ENCODE measurements at regions not wholly inside any gene's neighbourhood (a gene's known extent, or its start where the extent isn't known, plus 50 kb on each side); places are given as distances from the start of the nearest gene placed in this dataset.

- Histone ChIP-seq H3K36me3 (ENCODE audit: control insufficient read depth, insufficient read depth, low read length) (no peaks in the 10 kb centered on the region), H3K4me3 (ENCODE audit: low read length) (no peak overlapping the region), H3K4me1 (ENCODE audit: control insufficient read depth, insufficient read depth, low read length) (peaks cover 83% of the 10 kb centered on the region), H3K27ac (ENCODE audit: low read length) (peak overlapping the region; percentile 86), H3K9me3 (replicated peaks; ENCODE audit: control insufficient read depth, low read depth, low read length) (no peaks in the 10 kb centered on the region), H3K27me3 (ENCODE audit: control insufficient read depth, insufficient read depth, low read length) (no peaks in the 10 kb centered on the region)
- WGBS (ENCODE audit: insufficient coverage) = no CpG with 5 or more reads among the region's 2 CpGs
- no peak for DNase-seq
These were observed 112.8 kb upstream of the PKDCC start for GRCh38 chr2:41935002-41935401.

DNA sequence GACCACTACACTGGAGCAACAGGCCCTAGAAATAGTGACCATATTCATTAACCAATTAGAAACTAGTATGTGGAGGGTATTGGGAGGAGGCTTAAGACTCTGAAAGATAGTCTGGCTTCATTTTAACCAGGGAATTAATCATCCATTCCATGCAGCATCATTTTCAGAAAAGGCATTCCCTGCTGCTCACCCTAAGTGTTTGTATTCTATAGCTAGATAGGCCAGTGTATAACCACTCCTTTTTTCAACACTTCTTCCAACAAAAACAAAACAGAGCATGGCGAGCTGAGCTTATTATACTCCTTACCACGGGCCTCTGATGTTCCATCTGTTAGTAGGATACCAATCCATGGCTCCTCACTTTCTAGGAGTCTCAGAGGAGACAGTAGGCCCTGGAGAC is 112.0 kb upstream of the PKDCC start:
- DNase-seq = no peak
- Histone ChIP-seq H3K4me3 (ENCODE audit: low read length) (no peak overlapping the region), H3K4me1 (ENCODE audit: control insufficient read depth, insufficient read depth, low read length) (peaks cover 83% of the 10 kb centered on the region), H3K36me3 (ENCODE audit: control insufficient read depth, insufficient read depth, low read length) (no peaks in the 10 kb centered on the region), H3K9me3 (replicated peaks; ENCODE audit: control insufficient read depth, low read depth, low read length) (no peaks in the 10 kb centered on the region), H3K27me3 (ENCODE audit: control insufficient read depth, insufficient read depth, low read length) (no peaks in the 10 kb centered on the region), H3K27ac (ENCODE audit: low read length) (no peak overlapping the region)
- 60% methylated on average over 2 of the region's 2 CpGs for WGBS (ENCODE audit: insufficient coverage)

GRCh38 chr2:41936771-41937463 is 110.9 kb upstream of the PKDCC start:
- Histone ChIP-seq H3K36me3 (ENCODE audit: control insufficient read depth, insufficient read depth, low read length) (no peaks in the 10 kb centered on the region), H3K4me3 (ENCODE audit: low read length) (no peak overlapping the region), H3K27me3 (ENCODE audit: control insufficient read depth, insufficient read depth, low read length) (no peaks in the 10 kb centered on the region), H3K27ac (ENCODE audit: low read length) (no peak overlapping the region), H3K9me3 (replicated peaks; ENCODE audit: control insufficient read depth, low read depth, low read length) (no peaks in the 10 kb centered on the region), H3K4me1 (ENCODE audit: control insufficient read depth, insufficient read depth, low read length) (peaks cover 80% of the 10 kb centered on the region)
- peak; percentile 48 for DNase-seq
- 50% methylated on average over 3 of the region's 7 CpGs for WGBS (ENCODE audit: insufficient coverage)

GRCh38 chr2:41937464-41937906 is 110.3 kb upstream of the PKDCC start:
- peak; percentile 37 for DNase-seq
- Histone ChIP-seq H3K36me3 (ENCODE audit: control insufficient read depth, insufficient read depth, low read length) (no peaks in the 10 kb centered on the region), H3K27me3 (ENCODE audit: control insufficient read depth, insufficient read depth, low read length) (no peaks in the 10 kb centered on the region), H3K27ac (ENCODE audit: low read length) (peak overlapping the region; percentile 17), H3K4me3 (ENCODE audit: low read length) (no peak overlapping the region), H3K9me3 (replicated peaks; ENCODE audit: control insufficient read depth, low read depth, low read length) (no peaks in the 10 kb centered on the region), H3K4me1 (ENCODE audit: control insufficient read depth, insufficient read depth, low read length) (peaks cover 76% of the 10 kb centered on the region)
- 48% methylated on average over 5 of the region's 5 CpGs for WGBS (ENCODE audit: insufficient coverage)

GRCh38 chr2:41937921-41938708 is 109.7 kb upstream of the PKDCC start:
- no peaks in the 10 kb centered on the region for H3K36me3 ChIP-seq (ENCODE audit: control insufficient read depth, insufficient read depth, low read length)
- H3K9me3 ChIP-seq (replicated peaks; ENCODE audit: control insufficient read depth, low read depth, low read length) = no peaks in the 10 kb centered on the region
- peak; percentile 60 for DNase-seq
- H3K27ac ChIP-seq (ENCODE audit: low read length) = peak overlapping the region; percentile 40
- H3K4me3 ChIP-seq (ENCODE audit: low read length) = no peak overlapping the region
- peaks cover 70% of the 10 kb centered on the region for H3K4me1 ChIP-seq (ENCODE audit: control insufficient read depth, insufficient read depth, low read length)
- 29% methylated on average over 4 of the region's 9 CpGs for WGBS (ENCODE audit: insufficient coverage)
- no peaks in the 10 kb centered on the region for H3K27me3 ChIP-seq (ENCODE audit: control insufficient read depth, insufficient read depth, low read length)

DNA sequence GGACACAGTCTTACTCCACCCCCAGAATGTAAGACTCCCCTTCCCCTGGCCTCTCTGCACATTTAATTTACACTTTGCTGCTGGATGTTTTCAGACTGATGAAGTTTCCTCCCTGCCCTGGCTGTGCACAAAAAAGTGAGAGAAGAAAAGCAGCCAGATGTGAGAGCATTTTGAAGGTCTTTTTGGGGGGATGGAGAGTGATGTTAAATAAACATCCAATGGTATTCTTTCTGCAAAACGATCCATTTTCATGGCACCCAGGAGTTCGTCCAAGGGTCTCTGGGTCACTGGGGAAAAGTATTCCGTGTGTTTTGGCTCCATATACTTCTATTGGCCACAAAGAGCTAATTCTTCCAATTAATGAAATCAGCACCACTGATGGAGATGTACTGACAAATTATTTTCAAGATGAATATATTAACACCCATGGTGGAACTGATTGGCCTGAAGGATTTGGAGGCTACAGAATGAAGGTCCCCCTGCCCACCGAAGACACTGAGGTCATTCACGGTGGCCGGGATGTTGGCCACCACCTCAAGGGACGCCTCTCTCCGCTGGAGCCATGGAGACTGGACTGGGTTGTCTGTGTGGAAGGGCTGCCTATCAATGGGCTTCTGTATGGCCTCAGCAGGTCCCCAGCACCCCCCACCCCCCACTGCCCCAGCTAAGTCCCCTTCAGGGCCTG is 107.6 kb upstream of the PKDCC start:
- peak; percentile 85 for DNase-seq
- Histone ChIP-seq H3K36me3 (ENCODE audit: control insufficient read depth, insufficient read depth, low read length) (no peaks in the 10 kb centered on the region), H3K4me1 (ENCODE audit: control insufficient read depth, insufficient read depth, low read length) (peaks cover 63% of the 10 kb centered on the region), H3K27me3 (ENCODE audit: control insufficient read depth, insufficient read depth, low read length) (no peaks in the 10 kb centered on the region), H3K27ac (ENCODE audit: low read length) (peak overlapping the region; percentile 86), H3K4me3 (ENCODE audit: low read length) (no peak overlapping the region), H3K9me3 (replicated peaks; ENCODE audit: control insufficient read depth, low read depth, low read length) (no peaks in the 10 kb centered on the region)
- 40% methylated on average over 1 of the region's 8 CpGs for WGBS (ENCODE audit: insufficient coverage)

DNA sequence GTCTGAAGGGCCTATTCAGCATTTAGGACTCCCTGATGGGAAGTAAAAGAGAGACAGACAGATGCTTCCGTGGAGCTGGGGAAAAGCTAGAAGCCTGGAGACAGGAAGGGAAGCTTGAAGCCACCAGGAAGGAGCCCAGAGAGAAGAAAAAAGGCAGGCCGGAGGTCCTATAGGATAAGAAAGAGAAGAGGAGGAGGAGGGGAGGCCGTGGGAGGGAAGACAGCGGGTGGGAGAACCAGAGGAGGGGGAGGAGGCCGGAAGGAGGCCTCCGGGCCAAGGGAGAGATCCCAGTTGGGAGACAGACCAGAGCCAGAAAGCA is 107.1 kb upstream of the PKDCC start:
- 23% methylated on average over 6 of the region's 6 CpGs for WGBS (ENCODE audit: insufficient coverage)
- Histone ChIP-seq H3K4me3 (ENCODE audit: low read length) (no peak overlapping the region), H3K27me3 (ENCODE audit: control insufficient read depth, insufficient read depth, low read length) (no peaks in the 10 kb centered on the region), H3K27ac (ENCODE audit: low read length) (peak overlapping the region; percentile 86), H3K4me1 (ENCODE audit: control insufficient read depth, insufficient read depth, low read length) (peaks cover 63% of the 10 kb centered on the region), H3K9me3 (replicated peaks; ENCODE audit: control insufficient read depth, low read depth, low read length) (no peaks in the 10 kb centered on the region), H3K36me3 (ENCODE audit: control insufficient read depth, insufficient read depth, low read length) (no peaks in the 10 kb centered on the region)
- peak; percentile 94 for DNase-seq

DNA sequence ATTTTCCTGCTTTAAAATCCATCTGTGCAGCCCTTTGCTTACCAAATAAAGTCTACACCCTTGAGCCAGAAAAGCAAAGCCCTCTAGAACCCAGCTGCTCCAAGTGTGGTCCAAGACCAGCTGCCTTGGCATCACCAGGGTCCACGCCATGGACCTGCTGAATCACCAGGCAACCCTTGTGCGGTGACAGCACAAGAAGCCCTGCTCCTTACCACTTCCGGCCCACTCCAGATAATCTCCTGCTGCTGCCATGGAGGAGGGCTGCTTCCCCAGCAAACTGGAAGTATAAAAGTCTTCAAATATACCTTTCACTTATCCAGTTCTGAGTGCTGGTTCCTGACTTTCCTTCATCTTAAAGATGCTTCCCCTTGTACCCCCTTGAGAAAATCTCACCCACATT is 106.0 kb upstream of the PKDCC start:
- DNase-seq = peak; percentile 44
- Histone ChIP-seq H3K9me3 (replicated peaks; ENCODE audit: control insufficient read depth, low read depth, low read length) (no peaks in the 10 kb centered on the region), H3K27me3 (ENCODE audit: control insufficient read depth, insufficient read depth, low read length) (no peaks in the 10 kb centered on the region), H3K36me3 (ENCODE audit: control insufficient read depth, insufficient read depth, low read length) (no peaks in the 10 kb centered on the region), H3K4me1 (ENCODE audit: control insufficient read depth, insufficient read depth, low read length) (peaks cover 57% of the 10 kb centered on the region), H3K4me3 (ENCODE audit: low read length) (no peak overlapping the region), H3K27ac (ENCODE audit: low read length) (peak overlapping the region; percentile 60)
- WGBS (ENCODE audit: insufficient coverage) = 82% methylated on average over 3 of the region's 3 CpGs

- H3K4me3 ChIP-seq (ENCODE audit: low read length) = no peak overlapping the region
- H3K27ac ChIP-seq (ENCODE audit: low read length) = peak overlapping the region; percentile 78
- H3K4me1 ChIP-seq (ENCODE audit: control insufficient read depth, insufficient read depth, low read length) = peaks cover 53% of the 10 kb centered on the region
- no peak for DNase-seq
- no peaks in the 10 kb centered on the region for H3K36me3 ChIP-seq (ENCODE audit: control insufficient read depth, insufficient read depth, low read length)
- no peaks in the 10 kb centered on the region for H3K9me3 ChIP-seq (replicated peaks; ENCODE audit: control insufficient read depth, low read depth, low read length)
- no peaks in the 10 kb centered on the region for H3K27me3 ChIP-seq (ENCODE audit: control insufficient read depth, insufficient read depth, low read length)
These were observed 105.5 kb upstream of the PKDCC start for GRCh38 chr2:41942278-41942677.

DNA sequence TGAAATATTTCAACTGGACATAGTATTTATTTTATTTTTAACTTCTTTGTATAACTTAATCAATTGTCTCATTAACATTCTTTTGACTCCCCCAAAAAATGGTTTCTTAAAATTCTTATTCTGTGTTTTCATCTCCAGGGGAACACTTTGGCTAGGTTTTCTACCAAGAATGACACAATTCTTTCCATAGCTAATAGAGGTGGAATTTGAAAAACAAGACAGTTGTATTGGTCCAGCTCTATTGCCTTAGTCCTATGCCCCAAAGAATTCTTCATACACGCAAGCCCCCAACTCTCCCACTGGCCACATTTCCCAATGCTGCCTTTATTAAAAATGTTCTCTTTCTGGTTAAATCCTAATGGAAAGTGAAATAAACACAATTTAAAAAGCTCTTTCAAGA is 104.7 kb upstream of the PKDCC start:
- WGBS (ENCODE audit: insufficient coverage) = no CpG with 5 or more reads among the region's 1 CpG
- no peaks in the 10 kb centered on the region for H3K9me3 ChIP-seq (replicated peaks; ENCODE audit: control insufficient read depth, low read depth, low read length)
- no peaks in the 10 kb centered on the region for H3K27me3 ChIP-seq (ENCODE audit: control insufficient read depth, insufficient read depth, low read length)
- peaks cover 47% of the 10 kb centered on the region for H3K4me1 ChIP-seq (ENCODE audit: control insufficient read depth, insufficient read depth, low read length)
- H3K36me3 ChIP-seq (ENCODE audit: control insufficient read depth, insufficient read depth, low read length) = no peaks in the 10 kb centered on the region
- H3K27ac ChIP-seq (ENCODE audit: low read length) = peak overlapping the region; percentile 80
- no peak overlapping the region for H3K4me3 ChIP-seq (ENCODE audit: low read length)
- DNase-seq = peak; percentile 93

All from muscle of leg (tissue), 3 donors.